Duodenal mucosa (tissue), 2 donors: ENCODE measurements at regions not wholly inside any gene's neighbourhood (a gene's known extent, or its start where the extent isn't known, plus 50 kb on each side); places are given as distances from the start of the nearest gene placed in this dataset.

ENCODE experiments used
- H3K27ac ChIP-seq: one replicate; pipeline ENCODE4 v1.7.0; 2013; ENCODE audit warnings: low read depth, low read length
- H3K27me3 ChIP-seq, 2 donors: one replicate each; pipeline ENCODE4 v1.7.0; 2013; ENCODE audit warnings: low read length in 2 of 2, control low read depth in 1 of 2; ENCODE audit not compliant: insufficient read depth in 2 of 2, control insufficient read depth in 1 of 2
- H3K36me3 ChIP-seq, 2 donors: one replicate each; pipeline ENCODE4 v1.7.0; 2013; ENCODE audit warnings: low read length in 2 of 2, control low read depth in 1 of 2; ENCODE audit not compliant: insufficient read depth in 2 of 2, control insufficient read depth in 1 of 2
- H3K4me1 ChIP-seq, 2 donors: one replicate each; pipeline ENCODE4 v1.7.0; 2013; ENCODE audit warnings: low read length in 2 of 2, control low read depth in 1 of 2; ENCODE audit not compliant: insufficient read depth in 2 of 2, control insufficient read depth in 1 of 2
- H3K4me3 ChIP-seq, 2 donors: one replicate each; pipeline ENCODE4 v1.7.0; 2013; ENCODE audit warnings: low read length in 2 of 2, low read depth in 1 of 2
- H3K9ac ChIP-seq, 2 donors: one replicate each; pipeline ENCODE4 v1.7.0; 2013; ENCODE audit warnings: low read length in 2 of 2, low read depth in 1 of 2
- H3K9me3 ChIP-seq, 2 donors: one replicate each; pipeline ENCODE4 v1.7.0; 2013; ENCODE audit warnings: low read length in 2 of 2, control low read depth in 1 of 2; ENCODE audit not compliant: control insufficient read depth in 1 of 2

GRCh38 chr14:31992011-31992447 is 85.1 kb upstream of the ARHGAP5 start:
- Histone ChIP-seq H3K4me1 (peaks cover 12 to 26% of the 10 kb centered on the region in 2 donors), H3K4me3 (no peak overlapping the region), H3K27me3 (no peaks in the 10 kb centered on the region), H3K27ac (no peak overlapping the region), H3K9ac (no peak overlapping the region), H3K9me3 (no peaks in the 10 kb centered on the region), H3K36me3 (no peaks in the 10 kb centered on the region)

DNA sequence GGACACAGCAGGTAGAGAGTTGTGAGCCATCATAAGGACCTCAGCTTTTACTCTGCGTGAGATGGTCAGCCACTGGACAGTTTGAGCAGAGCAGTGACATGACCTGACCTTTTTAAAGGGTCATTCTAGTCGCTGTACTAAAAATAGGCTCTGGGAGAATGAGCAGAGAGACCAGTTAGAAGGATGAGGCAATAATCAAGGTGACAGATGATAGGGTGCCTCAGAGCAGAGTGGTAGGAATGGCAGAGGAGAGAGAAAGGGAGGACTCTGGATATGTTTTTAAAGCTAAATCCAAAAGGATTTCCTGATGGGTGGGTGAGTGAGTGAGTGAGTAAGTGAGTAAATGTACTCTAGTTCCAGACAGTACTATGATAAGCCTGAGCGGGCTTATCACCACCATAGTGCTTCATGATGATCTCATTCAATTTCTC is 83.6 kb upstream of the ARHGAP5 start:
- no peaks in the 10 kb centered on the region for H3K36me3 ChIP-seq
- H3K27me3 ChIP-seq = no peaks in the 10 kb centered on the region
- peaks cover 12 to 34% of the 10 kb centered on the region in 2 donors for H3K4me1 ChIP-seq
- H3K27ac ChIP-seq = no peak overlapping the region
- H3K9me3 ChIP-seq = no peaks in the 10 kb centered on the region
- no peak overlapping the region for H3K9ac ChIP-seq
- no peak overlapping the region for H3K4me3 ChIP-seq

GRCh38 chr14:31994391-31995033 is 82.6 kb upstream of the ARHGAP5 start:
- Histone ChIP-seq H3K9ac (no peak overlapping the region), H3K27me3 (no peaks in the 10 kb centered on the region), H3K4me3 (no peak overlapping the region), H3K36me3 (no peaks in the 10 kb centered on the region), H3K4me1 (peaks cover 12 to 34% of the 10 kb centered on the region in 2 donors), H3K27ac (no peak overlapping the region), H3K9me3 (no peaks in the 10 kb centered on the region)

GRCh38 chr14:32003585-32003984 is 73.5 kb upstream of the ARHGAP5 start:
- Histone ChIP-seq H3K9ac (no peak overlapping the region), H3K27me3 (no peaks in the 10 kb centered on the region), H3K9me3 (no peaks in the 10 kb centered on the region), H3K27ac (no peak overlapping the region), H3K4me3 (no peak overlapping the region), H3K4me1 (peaks cover 0 to 3% of the 10 kb centered on the region in 2 donors), H3K36me3 (no peaks in the 10 kb centered on the region)

DNA sequence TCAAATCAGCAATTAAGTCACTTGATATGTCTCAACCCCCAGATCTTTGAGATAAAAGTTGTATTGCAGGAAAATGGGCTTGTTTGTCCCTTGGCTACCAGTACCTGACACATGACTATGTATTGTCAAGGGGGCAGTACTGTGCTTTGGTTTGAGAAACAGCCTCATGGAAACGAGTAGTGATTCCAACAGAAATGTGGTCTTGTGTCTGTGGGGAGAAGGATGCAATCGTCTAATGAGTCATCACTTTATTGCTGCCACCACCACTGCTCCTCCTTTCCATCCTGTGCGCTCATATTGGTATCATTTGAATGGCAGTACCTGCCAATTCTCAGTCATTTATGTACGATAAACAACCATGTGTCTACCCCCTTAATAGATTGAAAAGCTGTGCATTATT is 72.8 kb upstream of the ARHGAP5 start:
- no peak overlapping the region for H3K27ac ChIP-seq
- no peaks in the 10 kb centered on the region for H3K27me3 ChIP-seq
- no peak overlapping the region for H3K9ac ChIP-seq
- no peaks in the 10 kb centered on the region for H3K9me3 ChIP-seq
- no peaks in the 10 kb centered on the region for H3K36me3 ChIP-seq
- no peak overlapping the region for H3K4me3 ChIP-seq
- peaks cover 0 to 3% of the 10 kb centered on the region in 2 donors for H3K4me1 ChIP-seq

GRCh38 chr14:32005628-32006027 is 71.5 kb upstream of the ARHGAP5 start:
- Histone ChIP-seq H3K9me3 (no peaks in the 10 kb centered on the region), H3K27ac (no peak overlapping the region), H3K27me3 (no peaks in the 10 kb centered on the region), H3K4me3 (no peak overlapping the region), H3K36me3 (no peaks in the 10 kb centered on the region), H3K9ac (no peak overlapping the region), H3K4me1 (peaks cover 0 to 3% of the 10 kb centered on the region in 2 donors)

DNA sequence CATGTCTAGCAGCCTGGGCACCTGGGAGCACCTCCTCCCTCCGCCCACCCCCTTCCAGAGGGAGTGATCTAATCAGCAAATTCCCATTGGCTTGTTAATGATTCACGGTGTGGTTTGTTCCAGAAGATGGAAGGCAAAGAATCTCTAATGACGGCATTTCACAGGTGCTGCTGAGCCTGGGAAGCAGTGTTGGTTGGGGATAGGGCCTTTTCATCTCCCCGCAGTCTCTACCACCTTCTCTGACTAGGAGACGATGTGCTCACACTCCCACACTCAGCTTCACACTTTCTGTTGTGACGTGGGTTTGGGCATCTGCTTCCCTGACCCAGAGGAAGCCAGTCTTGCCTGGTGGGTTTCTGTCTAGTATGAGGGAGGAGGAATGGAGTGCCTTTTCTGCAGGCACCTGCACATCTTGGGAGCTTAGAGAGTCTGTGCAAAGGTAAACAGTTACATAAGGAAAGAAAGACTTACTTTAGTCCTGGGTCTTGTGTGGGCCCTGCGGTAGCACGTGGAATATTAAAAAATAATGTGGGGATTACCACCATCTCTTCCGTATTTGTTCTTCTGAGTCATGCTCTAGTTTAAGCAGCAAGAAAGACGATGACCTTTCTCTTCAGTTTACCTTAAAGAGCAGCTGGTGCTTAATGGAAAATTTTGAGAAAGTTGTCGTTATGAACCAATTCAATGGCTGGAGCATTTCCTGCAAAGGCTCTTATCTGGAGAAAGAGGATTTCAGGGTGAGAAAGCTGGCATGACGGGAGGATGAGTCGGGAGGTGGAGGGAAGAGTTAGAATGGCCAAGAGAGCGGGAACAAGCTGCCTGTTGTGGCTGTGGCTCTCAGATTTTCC is 70.6 kb upstream of the ARHGAP5 start:
- Histone ChIP-seq H3K4me3 (no peak overlapping the region), H3K27ac (no peak overlapping the region), H3K9me3 (no peaks in the 10 kb centered on the region), H3K4me1 (peaks cover 0 to 3% of the 10 kb centered on the region in 2 donors), H3K36me3 (no peaks in the 10 kb centered on the region), H3K27me3 (no peaks in the 10 kb centered on the region), H3K9ac (no peak overlapping the region)

GRCh38 chr14:32007755-32008362 is 69.2 kb upstream of the ARHGAP5 start:
- Histone ChIP-seq H3K36me3 (no peaks in the 10 kb centered on the region), H3K27me3 (no peaks in the 10 kb centered on the region), H3K9me3 (no peaks in the 10 kb centered on the region), H3K9ac (no peak overlapping the region), H3K4me3 (no peak overlapping the region), H3K27ac (no peak overlapping the region), H3K4me1 (peaks cover 0 to 3% of the 10 kb centered on the region in 2 donors)

- Histone ChIP-seq H3K9ac (no peak overlapping the region), H3K9me3 (no peaks in the 10 kb centered on the region), H3K4me1 (peaks cover 0 to 3% of the 10 kb centered on the region in 2 donors), H3K27me3 (no peaks in the 10 kb centered on the region), H3K4me3 (no peak overlapping the region), H3K36me3 (no peaks in the 10 kb centered on the region), H3K27ac (no peak overlapping the region)
Observed at GRCh38 chr14:32008602-32009193, 68.4 kb upstream of the ARHGAP5 start.
